Embryonic facial prominence (tissue), 1 donor: ENCODE measurements at regions not wholly inside any gene's neighbourhood (a gene's known extent, or its start where the extent isn't known, plus 50 kb on each side); places are given as distances from the start of the nearest gene placed in this dataset.

ENCODE experiments used
- DNase-seq: peaks from one replicate; pipeline ENCODE4 v3.0.0-alpha.2; 2016; ENCODE audit errors: extremely low spot score

DNA sequence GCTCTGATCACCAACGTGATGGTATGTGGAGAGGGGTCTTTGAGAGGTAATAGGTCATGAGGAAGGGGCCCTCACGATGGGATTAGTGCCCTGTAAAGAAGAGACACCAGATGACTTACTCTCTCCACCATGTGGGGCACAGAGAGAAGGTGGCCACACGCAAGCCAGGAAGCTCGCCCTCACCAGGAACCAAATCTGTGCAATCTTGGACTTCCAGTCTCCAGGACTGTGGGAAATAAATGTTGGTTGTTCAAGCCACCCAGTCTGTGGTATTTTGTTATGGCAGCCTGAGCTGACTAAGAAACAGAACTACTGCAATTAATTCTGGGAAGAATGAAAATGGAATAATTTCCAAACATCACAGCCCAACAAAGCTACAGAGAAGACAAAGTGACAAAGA is 117.5 kb downstream of the SNX19 start:
- no peak for DNase-seq

GRCh38 chr11:130801333-130802122 is 114.8 kb downstream of the SNX19 start:
- DNase-seq, result no peak

- DNase-seq, result no peak
Measured at GRCh38 chr11:130802567-130802966, 113.7 kb downstream of the SNX19 start.

- DNase-seq, result no peak
Measured at GRCh38 chr11:130804306-130805076, 111.8 kb downstream of the SNX19 start.

DNA sequence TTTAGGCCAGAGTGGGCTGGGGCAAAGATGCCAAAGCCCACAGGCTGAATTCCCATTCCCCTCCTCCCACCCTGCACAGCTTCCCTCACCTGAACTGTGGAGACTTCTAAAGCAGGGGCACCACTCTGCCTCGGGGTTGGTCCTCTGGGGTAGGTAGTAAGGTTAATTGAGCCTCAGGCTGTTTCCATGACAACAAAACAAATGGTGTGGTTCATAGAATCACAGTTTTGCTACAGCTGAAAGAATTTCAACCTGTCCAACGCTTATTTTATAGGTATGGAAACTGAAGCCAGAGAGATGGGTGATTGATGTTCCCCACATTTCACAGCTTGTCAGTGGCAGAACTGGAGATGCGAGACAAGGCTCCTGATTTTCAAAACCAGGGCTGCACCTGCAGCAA is 109.5 kb downstream of the SNX19 start:
- no peak for DNase-seq

GRCh38 chr11:130808541-130808940 is 107.7 kb downstream of the SNX19 start:
- no peak for DNase-seq

DNA sequence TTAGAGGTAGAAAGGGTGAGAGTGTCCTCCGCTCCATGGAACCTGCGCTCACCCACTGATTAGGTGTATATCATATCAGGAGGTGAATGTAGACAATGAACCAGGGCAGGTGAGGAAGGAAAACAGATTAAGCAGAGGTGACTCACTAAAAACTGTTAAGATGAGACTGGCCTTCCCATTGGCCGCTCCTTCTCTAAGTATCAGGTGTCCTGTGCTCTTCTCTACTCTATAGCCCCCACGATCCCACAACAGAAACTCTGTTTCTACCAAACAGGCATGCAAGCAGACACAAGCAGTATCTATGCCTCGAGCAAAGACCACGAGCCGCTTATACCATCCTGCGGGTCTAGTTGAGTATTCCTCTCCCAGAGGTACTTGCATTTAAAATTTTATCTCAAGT is 103.1 kb downstream of the SNX19 start:
- DNase-seq, result no peak

GRCh38 chr11:130813638-130814037 is 102.6 kb downstream of the SNX19 start:
- no peak for DNase-seq

GRCh38 chr11:130814440-130815096 is 101.7 kb downstream of the SNX19 start:
- DNase-seq, result no peak

DNA sequence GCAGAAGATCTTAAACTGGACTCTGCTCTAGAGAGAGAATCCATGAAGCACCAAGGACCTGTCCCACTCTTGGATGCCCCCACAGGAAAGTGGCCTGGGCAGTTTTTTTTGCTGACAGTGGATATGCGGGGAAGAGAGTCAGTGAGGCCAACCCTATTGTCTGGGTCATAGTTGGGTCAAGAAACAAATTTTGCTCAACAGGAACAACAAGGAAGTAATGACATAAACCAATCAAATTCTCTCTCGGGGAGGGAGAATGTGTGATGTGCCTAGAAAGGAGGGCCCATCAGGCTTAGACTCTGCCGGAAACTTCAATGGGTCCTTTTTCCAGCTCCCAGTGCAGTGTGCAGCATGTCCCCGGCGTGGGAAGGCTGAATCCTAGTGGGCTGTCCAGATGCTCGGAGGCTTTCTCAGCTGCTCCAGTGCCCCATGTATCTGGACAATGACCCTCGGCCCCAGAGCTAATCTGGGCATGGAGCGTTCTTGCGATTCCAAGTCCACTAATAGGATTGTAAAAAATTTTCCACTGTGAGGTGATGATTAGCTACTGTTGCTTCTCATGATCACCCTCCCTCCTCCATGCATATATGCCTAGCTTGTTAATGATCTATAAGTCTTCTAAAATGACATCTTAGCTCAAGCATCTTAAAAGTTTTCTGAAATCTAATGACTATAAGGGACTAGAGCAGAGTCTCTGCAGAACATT is 101.0 kb downstream of the SNX19 start:
- no peak for DNase-seq

- no peak for DNase-seq
Measured at GRCh38 chr11:130815956-130816355, 100.3 kb downstream of the SNX19 start.

GRCh38 chr11:130816546-130817329 is 99.5 kb downstream of the SNX19 start:
- no peak for DNase-seq

- no peak for DNase-seq
Measured at GRCh38 chr11:130817330-130817944, 98.8 kb downstream of the SNX19 start.

- DNase-seq, result no peak
Measured at GRCh38 chr11:130819625-130820024, 96.7 kb downstream of the SNX19 start.
